Left kidney (tissue), 1 donor: ENCODE measurements at regions not wholly inside any gene's neighbourhood (a gene's known extent, or its start where the extent isn't known, plus 50 kb on each side); places are given as distances from the start of the nearest gene placed in this dataset.

ENCODE experiments used
- DNase-seq: peaks from one replicate; pipeline ENCODE4 v3.0.0-alpha.2; 2013

GRCh38 chr6:22942403-22942802 is 373.0 kb downstream of the HDGFL1 start:
- no peak for DNase-seq

DNA sequence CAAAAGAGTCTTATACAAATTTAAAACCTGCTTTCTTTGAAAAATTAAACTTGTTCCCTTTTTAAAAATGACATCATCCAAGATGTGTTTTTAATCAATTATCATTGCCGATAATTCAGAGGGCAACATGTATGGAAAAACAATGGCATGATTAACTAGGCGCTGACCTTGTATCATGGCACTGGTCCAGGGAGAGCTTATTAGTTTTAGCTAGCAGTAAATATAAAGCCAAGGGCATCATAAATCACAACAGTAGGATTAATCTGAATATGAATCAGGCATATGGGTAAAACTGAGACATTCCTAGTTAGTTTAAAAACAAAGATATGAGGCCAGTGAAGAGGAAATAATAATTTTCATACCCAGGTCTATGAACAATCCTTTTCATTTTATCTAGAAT is 374.0 kb downstream of the HDGFL1 start:
- no peak for DNase-seq

GRCh38 chr6:22949967-22950366 is 380.6 kb downstream of the HDGFL1 start:
- no peak for DNase-seq

- DNase-seq, result no peak
Observed at GRCh38 chr6:22952097-22952496, 382.7 kb downstream of the HDGFL1 start.

DNA sequence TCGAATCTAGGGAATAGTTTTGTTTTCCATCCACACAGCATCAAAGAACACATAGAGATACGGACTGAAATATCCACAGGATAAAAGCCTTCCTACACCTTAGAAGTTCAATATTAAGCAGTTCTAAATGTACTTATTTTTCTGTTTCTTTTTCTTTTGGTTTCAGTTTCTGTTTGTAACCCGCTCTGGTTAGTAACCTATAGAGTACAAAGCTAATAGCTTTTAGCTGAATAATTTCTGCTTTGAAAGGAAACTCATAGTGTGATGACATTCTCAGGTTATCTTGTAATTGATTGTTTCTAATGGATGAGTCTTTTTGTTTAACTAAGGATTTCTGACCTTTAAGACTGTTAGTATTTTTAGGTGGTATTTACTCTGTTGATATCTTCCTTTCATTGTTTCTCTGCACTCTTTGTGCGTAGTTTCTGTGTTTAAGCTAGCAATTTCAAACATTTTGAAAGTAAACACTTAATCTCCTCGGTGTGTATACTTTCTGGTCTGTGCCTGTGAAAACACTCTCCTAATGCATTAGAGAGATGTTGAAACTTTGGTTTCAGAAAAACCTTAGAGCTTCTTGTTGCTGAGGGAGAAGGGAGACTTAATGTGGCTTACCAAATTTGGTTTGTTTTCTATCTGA is 385.5 kb downstream of the HDGFL1 start:
- no peak for DNase-seq

- peak; percentile 48 for DNase-seq
Observed at GRCh38 chr6:22956029-22956681, 386.8 kb downstream of the HDGFL1 start.

DNA sequence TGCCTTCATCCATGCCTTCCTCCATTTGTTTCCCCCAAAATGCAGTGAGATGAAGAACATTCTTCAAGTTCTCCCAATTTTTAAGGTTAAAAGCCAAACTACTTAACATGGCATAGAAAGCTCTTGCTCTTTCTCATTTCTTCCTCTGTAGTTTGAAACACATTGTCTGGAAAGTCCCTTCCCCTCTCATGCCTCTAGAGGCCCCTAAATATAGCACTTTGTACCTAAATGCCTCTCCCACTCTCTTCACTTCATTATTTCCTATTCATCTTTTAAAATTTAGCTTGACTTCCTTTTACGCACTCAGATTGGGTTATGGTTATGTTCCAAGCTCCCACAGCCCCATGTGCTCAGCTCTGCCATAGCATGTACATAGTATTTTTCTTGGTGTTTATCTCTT is 389.3 kb downstream of the HDGFL1 start:
- DNase-seq, result no peak

- DNase-seq, result no peak
Observed at GRCh38 chr6:22959571-22959970, 390.2 kb downstream of the HDGFL1 start.

DNA sequence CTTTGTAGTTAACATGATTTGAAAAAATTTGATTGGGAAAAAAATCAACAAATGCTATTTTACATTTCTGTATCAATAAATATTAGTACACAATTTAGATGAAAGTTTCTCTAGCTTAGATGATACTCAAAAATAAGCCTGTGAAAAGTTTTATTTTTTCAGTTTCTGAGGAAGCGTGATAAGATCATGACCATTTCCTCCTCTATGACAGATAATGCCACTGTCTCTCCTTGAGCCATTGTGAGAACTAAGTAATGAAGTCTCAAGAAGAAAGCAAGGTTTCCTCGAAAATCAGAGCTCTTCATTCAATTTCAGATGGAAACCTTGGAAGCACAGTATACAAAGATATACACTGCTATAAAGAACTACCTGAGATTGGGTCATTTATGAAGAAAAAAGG is 395.0 kb downstream of the HDGFL1 start:
- DNase-seq, result no peak

- DNase-seq, result no peak
Observed at GRCh38 chr6:22965889-22966288, 396.5 kb downstream of the HDGFL1 start.

GRCh38 chr6:22966691-22967422 is 397.5 kb downstream of the HDGFL1 start:
- no peak for DNase-seq

GRCh38 chr6:22970004-22970403 is 400.6 kb downstream of the HDGFL1 start:
- no peak for DNase-seq

DNA sequence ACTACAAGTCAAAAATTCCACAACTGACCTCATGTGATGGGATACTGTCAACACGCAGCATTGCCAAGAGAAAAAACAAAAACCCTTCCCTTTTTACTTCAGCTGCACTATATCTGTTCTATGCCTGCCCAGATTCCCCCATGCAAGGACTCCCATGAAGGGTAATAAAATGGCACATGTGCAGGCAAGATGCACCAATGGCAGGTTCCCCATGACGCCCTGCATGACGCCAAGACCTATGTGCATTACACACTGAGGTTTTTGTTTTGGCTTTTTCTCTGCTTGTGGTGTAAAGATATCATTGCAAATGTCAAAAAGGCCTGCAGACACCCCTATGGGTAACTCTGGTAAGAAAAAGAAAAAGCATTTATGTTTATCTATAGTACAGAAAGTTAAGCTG is 403.4 kb downstream of the HDGFL1 start:
- no peak for DNase-seq

DNA sequence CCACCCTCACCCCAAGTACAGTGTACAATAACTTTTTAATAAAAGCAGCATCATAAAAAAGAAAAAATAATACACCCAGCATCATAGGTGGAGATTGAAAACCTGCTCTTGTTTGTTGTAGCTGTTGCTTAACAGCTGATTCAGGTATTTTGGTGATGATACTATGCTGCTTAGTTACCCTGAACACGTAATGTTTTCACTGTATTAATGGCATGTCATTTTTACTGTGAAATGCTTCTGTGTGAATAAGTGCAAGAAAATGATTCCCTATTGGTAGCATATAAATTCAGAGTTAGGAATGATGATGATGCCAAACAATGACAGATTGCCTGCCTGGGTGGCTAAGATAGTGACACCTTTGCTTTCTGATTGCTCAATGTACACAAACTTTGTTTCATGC is 405.7 kb downstream of the HDGFL1 start:
- no peak for DNase-seq

- no peak for DNase-seq
Observed at GRCh38 chr6:22980446-22980845, 411.1 kb downstream of the HDGFL1 start.

GRCh38 chr6:23002044-23002619 is 432.8 kb downstream of the HDGFL1 start:
- DNase-seq, result no peak

GRCh38 chr6:23003671-23004467 is 434.5 kb downstream of the HDGFL1 start:
- no peak for DNase-seq

- no peak for DNase-seq
Observed at GRCh38 chr6:23006656-23007055, 437.3 kb downstream of the HDGFL1 start.

DNA sequence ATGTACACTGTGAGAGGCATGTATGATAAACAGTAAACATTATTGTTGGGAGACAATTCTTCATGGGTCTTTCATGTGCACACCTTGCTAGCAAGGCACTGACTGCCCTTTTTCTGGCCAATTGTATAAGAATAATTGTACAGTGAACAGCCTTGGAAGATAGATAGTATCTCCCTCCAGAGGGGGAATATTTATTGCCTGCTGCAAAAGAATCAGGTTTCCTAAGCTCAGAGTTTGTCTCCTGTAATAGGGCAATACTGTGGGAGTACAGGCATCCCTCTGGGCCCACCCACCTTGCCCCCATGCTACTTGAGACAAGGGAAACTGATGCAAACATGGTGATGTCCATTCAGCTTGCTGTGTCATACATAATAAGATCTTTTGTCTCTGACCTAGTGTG is 442.2 kb downstream of the HDGFL1 start:
- DNase-seq, result no peak

GRCh38 chr6:23013776-23014175 is 444.4 kb downstream of the HDGFL1 start:
- no peak for DNase-seq

DNA sequence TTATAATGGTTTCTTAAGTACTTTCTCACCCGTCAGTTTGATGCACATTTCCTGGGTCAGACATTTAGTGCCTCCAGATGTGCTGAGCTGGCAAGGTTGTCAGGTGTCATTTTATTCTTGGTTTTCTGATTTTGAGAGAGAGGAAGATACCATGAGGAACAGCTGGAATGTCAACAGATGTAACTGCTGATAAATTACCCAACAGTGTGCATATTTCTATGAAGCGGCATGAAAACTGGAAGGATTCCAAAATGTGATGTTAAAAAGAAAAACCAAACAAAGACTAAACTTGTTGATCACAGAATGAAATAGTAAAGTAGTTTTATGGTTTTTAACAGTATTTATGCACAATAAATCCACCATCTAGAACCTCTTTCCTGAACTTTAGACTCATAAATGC is 447.3 kb downstream of the HDGFL1 start:
- no peak for DNase-seq

DNA sequence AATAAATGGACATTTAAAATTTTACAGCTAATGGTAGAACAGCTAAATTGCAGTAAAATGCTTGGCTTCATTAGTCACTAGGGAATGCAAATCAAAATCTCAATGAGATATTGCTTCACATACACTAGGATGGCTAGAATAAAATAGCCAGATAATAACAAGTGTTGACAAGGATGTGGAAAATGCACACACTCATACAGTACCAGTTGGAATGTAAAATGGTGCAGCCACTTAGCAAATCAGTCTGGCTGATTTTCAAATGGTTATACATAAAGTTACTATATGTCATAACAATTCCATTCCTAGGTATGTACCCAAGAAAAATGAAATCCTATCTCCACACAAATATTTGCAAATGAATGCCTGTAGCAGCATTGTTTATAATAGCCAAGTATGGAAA is 452.1 kb downstream of the HDGFL1 start:
- no peak for DNase-seq
